Thoracic aorta (tissue), 2 donors: ENCODE measurements at regions not wholly inside any gene's neighbourhood (a gene's known extent, or its start where the extent isn't known, plus 50 kb on each side); places are given as distances from the start of the nearest gene placed in this dataset.

Experiments used
- ATAC-seq: fragments of 150-250 bp; one replicate; pipeline ENCODE4 v1.8.0; 2017; ENCODE audit warnings: low read depth; ENCODE audit not compliant: insufficient number of reproducible peaks, low FRiP score
- DNase-seq: peaks from one replicate; pipeline ENCODE4 v3.0.0-alpha.2; 2020; ENCODE audit warnings: low spot score
- H3K27ac ChIP-seq, 2 donors: fragments of 200-600 bp; sonication (generic); 1 replicate in 1 of 2; 2 replicates in 1 of 2; pipeline ENCODE4 v1.5.1; 2016; ENCODE audit warnings: mild to moderate bottlenecking in 2 of 2, moderate library complexity in 2 of 2
- H3K27me3 ChIP-seq: fragments of 200-600 bp; sonication (generic); replicated peaks from 2 replicates; pipeline ENCODE4 v1.6.0; 2016; ENCODE audit warnings: mild to moderate bottlenecking; ENCODE audit not compliant: insufficient read depth
- H3K36me3 ChIP-seq: fragments of 200-600 bp; sonication (generic); one replicate; pipeline ENCODE4 v1.5.1; 2016
- H3K4me1 ChIP-seq, 2 donors: fragments of 200-600 bp; sonication (generic); 1 replicate in 1 of 2; 2 replicates in 1 of 2; pipeline versions ENCODE4 v1.5.1 to v1.6.0; 2016; ENCODE audit warnings: low read depth in 2 of 2, mild to moderate bottlenecking in 1 of 2; ENCODE audit not compliant: control insufficient read depth in 1 of 2
- H3K4me3 ChIP-seq: fragments of 200-600 bp; sonication (generic); 2 replicates; pipeline ENCODE4 v1.5.1; 2016; ENCODE audit warnings: mild to moderate bottlenecking
- H3K9me3 ChIP-seq: fragments of 200-600 bp; sonication (generic); 2 replicates; pipeline ENCODE4 v1.5.1; 2016
- TF ChIP-seq, protein P1 (sequence below): fragments of 200-600 bp; sonication (generic); IDR thresholded peaks from one replicate; pipeline ENCODE4 v1.5.1; 2019; ENCODE audit warnings: antibody characterized with exemption

DNA sequence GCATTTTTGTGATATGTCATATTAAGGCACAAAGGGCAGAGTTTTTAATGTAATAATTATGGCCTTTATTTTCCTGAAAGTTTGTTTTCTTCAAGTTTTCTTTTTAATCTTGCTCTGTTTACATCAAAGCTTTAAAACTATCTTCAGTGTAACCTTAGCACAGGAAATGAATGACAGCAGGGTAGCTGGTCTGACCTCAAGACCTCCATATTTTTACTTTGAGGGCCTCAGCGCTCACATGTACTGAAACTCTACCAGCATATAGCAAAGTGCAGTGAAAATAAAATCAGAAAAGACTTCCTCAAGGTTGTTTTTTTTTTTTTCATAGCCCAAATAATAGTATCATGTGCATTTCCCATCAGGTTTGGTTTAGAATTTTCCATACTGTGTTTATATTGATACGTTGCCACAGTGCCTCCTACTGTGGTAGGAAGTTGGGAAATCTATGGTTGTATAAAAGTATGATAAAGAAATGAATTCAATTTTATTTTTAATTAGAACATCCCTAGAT, 163.4 kb downstream of the UBE2E3 start:
- ATAC-seq: no peak
- Histone ChIP-seq H3K27ac (no peak overlapping the region), H3K4me1 (no peaks in the 10 kb centered on the region), H3K4me3 (no peak overlapping the region), H3K9me3 (no peaks in the 10 kb centered on the region), H3K27me3 (no peaks in the 10 kb centered on the region), H3K36me3 (no peaks in the 10 kb centered on the region)
- no peak for DNase-seq
- TF ChIP-seq, protein P1, sequence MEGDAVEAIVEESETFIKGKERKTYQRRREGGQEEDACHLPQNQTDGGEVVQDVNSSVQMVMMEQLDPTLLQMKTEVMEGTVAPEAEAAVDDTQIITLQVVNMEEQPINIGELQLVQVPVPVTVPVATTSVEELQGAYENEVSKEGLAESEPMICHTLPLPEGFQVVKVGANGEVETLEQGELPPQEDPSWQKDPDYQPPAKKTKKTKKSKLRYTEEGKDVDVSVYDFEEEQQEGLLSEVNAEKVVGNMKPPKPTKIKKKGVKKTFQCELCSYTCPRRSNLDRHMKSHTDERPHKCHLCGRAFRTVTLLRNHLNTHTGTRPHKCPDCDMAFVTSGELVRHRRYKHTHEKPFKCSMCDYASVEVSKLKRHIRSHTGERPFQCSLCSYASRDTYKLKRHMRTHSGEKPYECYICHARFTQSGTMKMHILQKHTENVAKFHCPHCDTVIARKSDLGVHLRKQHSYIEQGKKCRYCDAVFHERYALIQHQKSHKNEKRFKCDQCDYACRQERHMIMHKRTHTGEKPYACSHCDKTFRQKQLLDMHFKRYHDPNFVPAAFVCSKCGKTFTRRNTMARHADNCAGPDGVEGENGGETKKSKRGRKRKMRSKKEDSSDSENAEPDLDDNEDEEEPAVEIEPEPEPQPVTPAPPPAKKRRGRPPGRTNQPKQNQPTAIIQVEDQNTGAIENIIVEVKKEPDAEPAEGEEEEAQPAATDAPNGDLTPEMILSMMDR: no peak

DNA sequence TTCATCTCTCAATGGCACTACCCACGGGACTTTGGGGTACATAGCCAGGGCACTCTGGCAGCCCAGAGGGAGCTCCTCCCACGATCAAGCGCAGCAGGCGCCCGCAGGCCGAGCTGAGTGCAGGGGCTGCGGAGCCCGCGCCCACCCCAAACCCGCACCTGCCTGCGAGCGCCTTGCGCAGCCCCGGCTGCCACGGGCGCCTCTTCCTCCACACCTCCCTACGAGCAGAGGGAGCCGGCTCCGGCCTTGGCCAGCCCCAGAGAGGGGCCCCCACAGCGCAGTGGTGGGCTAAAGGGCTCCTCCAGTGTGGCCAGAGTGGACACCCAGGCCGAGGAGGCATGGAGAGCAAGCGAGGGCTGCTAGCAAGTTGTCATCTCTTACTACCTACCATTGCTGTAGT, 165.2 kb downstream of the UBE2E3 start:
- Histone ChIP-seq H3K36me3 (no peaks in the 10 kb centered on the region), H3K27ac (no peak overlapping the region), H3K9me3 (no peaks in the 10 kb centered on the region), H3K27me3 (no peaks in the 10 kb centered on the region), H3K4me3 (no peak overlapping the region), H3K4me1 (no peaks in the 10 kb centered on the region)
- TF ChIP-seq, protein P1: no peak
- no peak for ATAC-seq
- DNase-seq: no peak

DNA sequence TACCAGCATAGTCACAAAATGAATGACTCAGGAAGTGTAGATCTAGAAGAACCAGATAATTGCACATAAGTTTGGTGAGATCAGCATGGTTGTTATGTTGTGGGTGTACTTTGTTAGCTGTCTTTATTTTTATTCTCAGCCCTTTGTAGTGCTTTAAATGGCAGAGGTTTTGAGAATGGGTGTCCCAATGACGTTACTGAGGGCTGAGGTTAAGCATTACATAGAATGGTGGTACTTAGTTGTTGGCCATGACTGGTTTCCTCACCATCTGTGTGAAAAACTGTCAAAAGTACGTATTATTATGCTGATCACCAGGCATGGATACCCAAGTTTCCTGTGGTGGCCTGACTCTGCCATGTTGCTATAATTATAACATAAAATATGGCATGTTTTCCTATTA, 165.8 kb downstream of the UBE2E3 start:
- Histone ChIP-seq H3K27me3 (no peaks in the 10 kb centered on the region), H3K4me1 (no peaks in the 10 kb centered on the region), H3K36me3 (no peaks in the 10 kb centered on the region), H3K27ac (no peak overlapping the region), H3K4me3 (no peak overlapping the region), H3K9me3 (no peaks in the 10 kb centered on the region)
- ATAC-seq (no peak), DNase-seq (no peak)
- TF ChIP-seq, protein P1: no peak

DNA sequence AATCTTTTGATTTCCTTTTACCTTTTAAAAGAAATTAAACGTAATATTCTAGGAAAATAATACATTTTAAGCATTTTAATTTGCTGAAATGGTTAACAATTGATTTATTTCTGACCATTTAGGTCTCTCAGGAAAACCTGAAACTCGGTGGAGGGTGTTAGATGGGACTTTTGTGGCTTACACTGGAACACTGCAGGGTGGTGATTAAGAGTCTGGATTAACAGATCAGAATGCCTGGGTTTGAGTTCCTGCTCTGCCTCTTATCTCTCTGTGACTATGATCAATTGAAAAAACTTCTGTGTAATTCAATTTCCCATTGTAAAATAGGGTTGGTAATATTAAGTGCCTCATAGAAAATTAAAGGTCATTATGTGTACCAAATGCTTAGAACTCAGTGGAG, 168.7 kb downstream of the UBE2E3 start:
- Histone ChIP-seq H3K27ac (no peak overlapping the region), H3K36me3 (no peaks in the 10 kb centered on the region), H3K4me1 (no peaks in the 10 kb centered on the region), H3K4me3 (no peak overlapping the region), H3K27me3 (no peaks in the 10 kb centered on the region), H3K9me3 (no peaks in the 10 kb centered on the region)
- DNase-seq (no peak), ATAC-seq (no peak)
- TF ChIP-seq, protein P1: no peak

DNA sequence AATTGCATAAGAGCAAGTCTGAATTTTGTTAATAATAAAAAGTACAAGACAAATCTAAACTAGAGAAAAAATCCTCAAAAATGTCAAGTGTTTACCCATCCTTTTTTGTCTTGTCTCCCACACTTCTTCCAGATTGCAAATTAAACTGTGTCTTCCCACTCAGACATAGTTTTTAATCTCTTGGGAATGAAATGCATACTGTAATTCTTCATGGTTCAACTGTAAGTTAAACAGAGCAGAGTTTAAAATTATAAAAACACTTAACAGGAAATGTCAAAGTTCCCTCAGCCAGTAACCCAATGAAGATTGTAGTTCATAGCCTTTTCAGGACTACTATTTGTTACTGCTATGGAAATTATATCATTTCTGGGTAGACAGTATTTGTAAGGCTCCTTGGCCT, 171.8 kb downstream of the UBE2E3 start:
- no peaks in the 10 kb centered on the region for H3K4me1 ChIP-seq
- H3K4me3 ChIP-seq: no peak overlapping the region
- no peaks in the 10 kb centered on the region for H3K36me3 ChIP-seq
- TF ChIP-seq, protein P1: no peak
- no peaks in the 10 kb centered on the region for H3K27me3 ChIP-seq
- no peak overlapping the region for H3K27ac ChIP-seq
- H3K9me3 ChIP-seq: peaks cover 3% of the 10 kb centered on the region
- ATAC-seq: no peak
- DNase-seq: no peak
